Right atrium auricular region (tissue), 2 donors: ENCODE measurements at regions not wholly inside any gene's neighbourhood (a gene's known extent, or its start where the extent isn't known, plus 50 kb on each side); places are given as distances from the start of the nearest gene placed in this dataset.

Experiments
- DNase-seq: peaks from one replicate; pipeline ENCODE4 v3.0.0-alpha.2; 2019; ENCODE audit warnings: low spot score
- H3K27ac ChIP-seq, 2 donors: fragments of 200-600 bp; sonication (generic); 1 replicate in 1 of 2; 2 replicates in 1 of 2; pipeline ENCODE4 v1.5.1; 2016 to 2019
- H3K27me3 ChIP-seq, 2 donors: fragments of 200-600 bp; sonication (generic); one replicate each; pipeline versions ENCODE4 v1.5.1 to v1.6.0; 2017 to 2019
- H3K36me3 ChIP-seq: fragments of 200-600 bp; sonication (generic); one replicate; pipeline ENCODE4 v1.5.1; 2016
- H3K4me1 ChIP-seq, 2 donors: fragments of 200-600 bp; sonication (generic); one replicate each; pipeline versions ENCODE4 v1.5.1 to v1.6.0; 2017 to 2019
- H3K4me3 ChIP-seq, 2 donors: fragments of 200-600 bp; sonication (generic); 1 replicate in 1 of 2; 2 replicates in 1 of 2; pipeline ENCODE4 v1.5.1; 2017 to 2019; ENCODE audit warnings: mild to moderate bottlenecking in 1 of 2, moderate library complexity in 1 of 2
- H3K9me3 ChIP-seq, 2 donors: fragments of 200-600 bp; sonication (generic); one replicate each; pipeline ENCODE4 v1.5.1; 2019
- TF ChIP-seq, protein P1 (sequence below), 2 donors: fragments of 200-600 bp; sonication (generic); IDR thresholded peaks; one replicate each; pipeline ENCODE4 v1.5.1; 2019; ENCODE audit warnings: antibody characterized with exemption in 2 of 2

DNA sequence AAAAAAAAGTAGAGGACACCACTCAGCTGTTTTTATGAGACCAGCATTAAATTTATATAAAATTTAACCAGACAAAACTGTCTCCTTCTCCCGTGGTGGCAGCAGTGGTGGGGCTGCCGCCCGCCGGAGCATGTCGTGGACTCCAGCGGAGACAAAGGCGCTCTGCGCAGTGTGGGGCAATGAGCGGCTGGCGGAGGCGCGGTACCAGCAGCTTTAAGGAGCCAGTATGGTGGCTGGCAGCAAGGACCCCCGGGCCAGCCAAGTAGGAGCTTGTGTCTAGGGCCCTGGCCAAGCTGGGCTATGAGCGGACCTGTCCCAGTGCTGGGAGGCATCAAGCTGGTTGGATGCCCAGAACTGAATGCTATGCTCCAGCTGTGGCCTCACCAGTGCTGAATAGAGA lies 2102.9 kb downstream of the NCAM2 start:
- Histone ChIP-seq H3K36me3 (no peaks in the 10 kb centered on the region), H3K4me1 (no peaks in the 10 kb centered on the region), H3K27ac (no peak overlapping the region), H3K27me3 (no peaks in the 10 kb centered on the region), H3K9me3 (no peaks in the 10 kb centered on the region), H3K4me3 (no peak overlapping the region)
- no peak for DNase-seq
- TF ChIP-seq, protein P1, sequence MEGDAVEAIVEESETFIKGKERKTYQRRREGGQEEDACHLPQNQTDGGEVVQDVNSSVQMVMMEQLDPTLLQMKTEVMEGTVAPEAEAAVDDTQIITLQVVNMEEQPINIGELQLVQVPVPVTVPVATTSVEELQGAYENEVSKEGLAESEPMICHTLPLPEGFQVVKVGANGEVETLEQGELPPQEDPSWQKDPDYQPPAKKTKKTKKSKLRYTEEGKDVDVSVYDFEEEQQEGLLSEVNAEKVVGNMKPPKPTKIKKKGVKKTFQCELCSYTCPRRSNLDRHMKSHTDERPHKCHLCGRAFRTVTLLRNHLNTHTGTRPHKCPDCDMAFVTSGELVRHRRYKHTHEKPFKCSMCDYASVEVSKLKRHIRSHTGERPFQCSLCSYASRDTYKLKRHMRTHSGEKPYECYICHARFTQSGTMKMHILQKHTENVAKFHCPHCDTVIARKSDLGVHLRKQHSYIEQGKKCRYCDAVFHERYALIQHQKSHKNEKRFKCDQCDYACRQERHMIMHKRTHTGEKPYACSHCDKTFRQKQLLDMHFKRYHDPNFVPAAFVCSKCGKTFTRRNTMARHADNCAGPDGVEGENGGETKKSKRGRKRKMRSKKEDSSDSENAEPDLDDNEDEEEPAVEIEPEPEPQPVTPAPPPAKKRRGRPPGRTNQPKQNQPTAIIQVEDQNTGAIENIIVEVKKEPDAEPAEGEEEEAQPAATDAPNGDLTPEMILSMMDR (IDR thresholded peaks at IDR 0.05): no peak

DNA sequence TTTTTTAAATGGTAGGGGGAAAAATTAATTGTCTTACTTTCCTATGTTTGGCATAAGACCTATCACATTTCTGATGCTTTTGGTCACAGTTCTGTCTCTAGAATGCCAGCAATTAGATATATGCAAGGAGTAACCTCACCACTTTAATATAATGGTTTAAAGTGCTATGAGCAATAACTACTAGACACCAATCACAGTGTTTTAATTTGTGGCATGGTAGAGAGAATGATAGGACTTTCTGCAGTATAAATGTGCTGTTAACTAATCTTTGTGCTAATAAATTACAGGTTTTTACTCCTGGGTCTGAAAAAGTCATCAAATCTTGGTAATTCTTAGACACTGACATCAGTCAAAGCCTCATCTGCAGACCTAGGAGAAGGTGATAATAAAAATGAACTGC lies 2110.3 kb downstream of the NCAM2 start:
- no peak for DNase-seq
- Histone ChIP-seq H3K9me3 (no peaks in the 10 kb centered on the region), H3K27me3 (no peaks in the 10 kb centered on the region), H3K4me1 (no peaks in the 10 kb centered on the region), H3K27ac (no peak overlapping the region), H3K36me3 (no peaks in the 10 kb centered on the region), H3K4me3 (no peak overlapping the region)
- TF ChIP-seq, protein P1 (IDR thresholded peaks at IDR 0.05): no peak

DNA sequence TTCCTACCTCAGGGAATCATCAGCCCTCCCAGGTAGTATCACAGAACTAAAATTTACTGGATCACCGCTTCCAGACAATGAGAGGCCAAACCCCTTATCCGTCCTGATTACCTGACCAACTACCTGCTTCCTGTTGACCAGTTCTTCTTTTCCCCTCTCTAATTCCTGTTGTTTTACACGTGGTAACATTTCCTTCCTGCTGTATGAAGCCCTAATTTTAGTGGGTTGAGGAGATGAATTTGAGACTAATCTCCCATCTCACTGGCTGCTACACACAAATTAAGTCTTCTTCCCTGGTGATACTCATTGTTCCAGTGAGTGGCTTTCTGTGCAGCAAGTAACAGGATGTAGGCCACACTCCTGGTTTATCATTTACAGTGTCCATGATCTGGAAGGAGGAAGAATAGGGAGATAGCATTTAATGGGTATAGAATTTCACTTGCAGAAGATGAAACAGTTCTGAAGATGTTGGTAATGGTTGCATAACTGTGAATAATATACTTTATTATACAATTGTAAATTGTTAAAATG lies 2112.9 kb downstream of the NCAM2 start:
- Histone ChIP-seq H3K27me3 (no peaks in the 10 kb centered on the region), H3K27ac (no peak overlapping the region), H3K9me3 (no peaks in the 10 kb centered on the region), H3K4me1 (no peaks in the 10 kb centered on the region), H3K4me3 (no peak overlapping the region), H3K36me3 (no peaks in the 10 kb centered on the region)
- TF ChIP-seq, protein P1 (IDR thresholded peaks at IDR 0.05): no peak
- no peak for DNase-seq

DNA sequence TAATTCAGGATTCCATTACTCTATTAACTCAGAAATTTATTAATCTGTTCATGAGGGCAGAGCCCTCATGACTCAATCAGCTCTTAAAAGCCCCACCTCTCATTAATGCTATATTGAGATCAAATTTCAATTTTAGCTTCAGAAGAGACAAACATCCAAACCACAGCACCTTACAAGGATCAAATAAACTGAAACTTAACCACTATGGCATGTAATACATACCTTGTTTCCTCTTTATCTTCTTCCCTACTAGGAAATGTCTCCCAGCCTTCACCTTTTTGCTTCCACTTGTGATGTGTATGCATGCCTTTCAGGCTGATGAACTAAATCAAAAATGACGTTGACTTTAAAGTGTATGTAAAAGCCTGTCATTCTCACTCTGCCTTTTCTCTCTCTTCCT lies 2121.3 kb downstream of the NCAM2 start:
- TF ChIP-seq, protein P1 (IDR thresholded peaks at IDR 0.05): no peak
- DNase-seq: no peak
- Histone ChIP-seq H3K36me3 (no peaks in the 10 kb centered on the region), H3K27ac (no peak overlapping the region), H3K4me1 (no peaks in the 10 kb centered on the region), H3K4me3 (no peak overlapping the region), H3K27me3 (no peaks in the 10 kb centered on the region), H3K9me3 (no peaks in the 10 kb centered on the region)

DNA sequence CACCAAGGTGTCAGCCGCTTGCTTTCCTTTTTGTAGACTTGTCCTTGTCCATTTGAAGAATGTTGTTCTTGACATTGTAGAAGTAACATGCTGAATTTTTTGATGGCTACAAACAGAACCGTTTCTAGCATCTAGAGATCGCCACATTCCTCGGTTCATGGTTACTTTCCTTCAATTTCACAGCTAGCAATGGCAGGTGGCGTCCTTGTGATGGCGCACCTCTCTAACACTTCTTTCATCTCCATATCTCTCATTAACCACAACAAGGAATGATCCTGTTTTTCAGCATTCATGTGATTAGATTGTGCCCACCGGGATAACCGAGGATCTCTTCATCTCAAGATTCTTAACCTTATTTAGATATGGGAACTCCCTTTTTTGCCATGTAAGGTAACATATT lies 2129.8 kb downstream of the NCAM2 start:
- DNase-seq: no peak
- H3K4me3 ChIP-seq: no peak overlapping the region
- H3K9me3 ChIP-seq: no peaks in the 10 kb centered on the region
- no peaks in the 10 kb centered on the region for H3K36me3 ChIP-seq
- no peaks in the 10 kb centered on the region for H3K27me3 ChIP-seq
- no peaks in the 10 kb centered on the region for H3K4me1 ChIP-seq
- TF ChIP-seq, protein P1 (IDR thresholded peaks at IDR 0.05): no peak
- H3K27ac ChIP-seq: no peak overlapping the region

DNA sequence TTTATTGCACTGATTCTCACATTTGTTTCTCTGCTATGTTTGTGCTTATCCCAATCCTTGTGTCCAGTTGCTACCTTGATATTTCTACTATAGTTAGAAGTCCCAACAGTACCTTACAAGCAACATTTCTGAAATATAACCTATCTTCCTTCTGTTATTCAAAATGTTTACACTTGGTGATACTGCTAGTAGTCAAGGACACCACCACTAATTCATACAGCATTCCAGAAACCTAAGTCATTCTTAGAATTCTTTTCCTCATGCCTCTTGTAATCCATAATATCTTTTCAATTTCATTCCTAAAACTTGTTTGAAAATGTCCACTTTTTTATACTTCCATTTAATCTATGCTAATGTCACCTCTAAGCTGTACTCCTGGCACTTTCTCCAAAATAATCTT lies 2132.1 kb downstream of the NCAM2 start:
- no peaks in the 10 kb centered on the region for H3K36me3 ChIP-seq
- no peak overlapping the region for H3K4me3 ChIP-seq
- H3K9me3 ChIP-seq: no peaks in the 10 kb centered on the region
- no peak for DNase-seq
- no peak overlapping the region for H3K27ac ChIP-seq
- TF ChIP-seq, protein P1 (IDR thresholded peaks at IDR 0.05): no peak
- H3K27me3 ChIP-seq: no peaks in the 10 kb centered on the region
- H3K4me1 ChIP-seq: no peaks in the 10 kb centered on the region
